ENCODE measurements at regions not wholly inside any gene's neighbourhood (a gene's known extent, or its start where the extent isn't known, plus 50 kb on each side); places are given as distances from the start of the nearest gene placed in this dataset.

DNA sequence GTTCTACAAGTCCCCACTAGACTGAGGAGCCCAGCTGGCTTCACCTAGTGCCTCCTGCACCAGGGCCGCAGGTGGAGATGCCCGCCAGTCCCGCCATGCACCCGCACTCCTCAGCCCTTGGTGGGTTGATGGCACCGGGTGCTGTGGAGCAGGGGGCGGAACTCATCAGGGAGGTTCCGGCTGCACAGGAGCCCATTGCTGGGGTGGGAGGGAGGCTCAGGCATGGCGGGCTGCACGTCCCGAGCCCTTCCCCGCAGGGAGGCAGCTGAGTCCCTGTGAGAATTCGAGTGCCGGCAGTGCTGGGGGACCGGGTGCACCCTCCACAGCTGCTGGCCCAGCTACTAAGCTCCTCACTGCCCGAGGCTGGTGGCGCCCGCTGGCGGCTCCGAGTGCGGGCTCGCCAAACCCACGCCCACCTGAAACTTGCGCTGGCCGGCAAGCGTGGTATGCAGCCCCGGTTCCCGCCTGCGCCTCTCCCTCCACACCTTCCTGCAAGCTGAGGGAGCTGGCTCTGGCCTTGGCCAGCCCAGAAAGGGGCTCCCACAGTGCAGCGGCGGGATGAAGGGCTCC lies 252.7 kb upstream of the TCF4 start:
- Mint-ChIP-seq H3K36me3 (ENCODE audit: insufficient read depth) (peaks cover 6% of the 10 kb centered on the region), H3K4me1 (ENCODE audit: low read depth) (no peaks in the 10 kb centered on the region)

DNA sequence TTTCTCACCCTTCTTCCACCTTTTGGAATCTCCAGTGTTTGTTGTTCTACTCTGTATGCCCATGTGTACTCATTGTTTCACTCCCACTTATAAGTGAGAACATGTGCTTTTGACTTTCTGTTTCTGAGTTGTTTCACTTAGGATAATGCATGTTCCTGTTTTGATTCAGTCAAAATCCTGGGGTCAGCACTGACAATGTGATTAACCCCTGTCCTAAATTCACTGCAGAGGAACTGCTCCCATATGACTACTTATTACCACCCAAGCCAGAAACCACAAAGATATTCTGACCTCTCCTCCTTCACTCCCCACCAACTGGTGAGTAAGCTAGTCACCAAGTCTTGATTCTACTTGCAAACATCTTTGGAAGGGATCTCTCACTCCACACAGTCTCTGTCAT lies 251.4 kb upstream of the TCF4 start:
- Mint-ChIP-seq H3K9me3 (ENCODE audit: low read depth) (peaks cover 4% of the 10 kb centered on the region), H3K36me3 (ENCODE audit: insufficient read depth) (peaks cover 6% of the 10 kb centered on the region), H3K27ac (no peak overlapping the region), H3K4me3 (ENCODE audit: low read depth) (no peak overlapping the region), H3K4me1 (ENCODE audit: low read depth) (no peaks in the 10 kb centered on the region), H3K27me3 (peaks cover 3% of the 10 kb centered on the region)
- TF ChIP-seq, protein P1, sequence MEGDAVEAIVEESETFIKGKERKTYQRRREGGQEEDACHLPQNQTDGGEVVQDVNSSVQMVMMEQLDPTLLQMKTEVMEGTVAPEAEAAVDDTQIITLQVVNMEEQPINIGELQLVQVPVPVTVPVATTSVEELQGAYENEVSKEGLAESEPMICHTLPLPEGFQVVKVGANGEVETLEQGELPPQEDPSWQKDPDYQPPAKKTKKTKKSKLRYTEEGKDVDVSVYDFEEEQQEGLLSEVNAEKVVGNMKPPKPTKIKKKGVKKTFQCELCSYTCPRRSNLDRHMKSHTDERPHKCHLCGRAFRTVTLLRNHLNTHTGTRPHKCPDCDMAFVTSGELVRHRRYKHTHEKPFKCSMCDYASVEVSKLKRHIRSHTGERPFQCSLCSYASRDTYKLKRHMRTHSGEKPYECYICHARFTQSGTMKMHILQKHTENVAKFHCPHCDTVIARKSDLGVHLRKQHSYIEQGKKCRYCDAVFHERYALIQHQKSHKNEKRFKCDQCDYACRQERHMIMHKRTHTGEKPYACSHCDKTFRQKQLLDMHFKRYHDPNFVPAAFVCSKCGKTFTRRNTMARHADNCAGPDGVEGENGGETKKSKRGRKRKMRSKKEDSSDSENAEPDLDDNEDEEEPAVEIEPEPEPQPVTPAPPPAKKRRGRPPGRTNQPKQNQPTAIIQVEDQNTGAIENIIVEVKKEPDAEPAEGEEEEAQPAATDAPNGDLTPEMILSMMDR (IDR thresholded peaks at IDR 0.05; ENCODE audit: unreplicated experiment), result no peak
- DNase-seq (ENCODE audit: low spot score, unreplicated experiment), result no peak

More for the DNA sequence above, 252.7 kb upstream of the TCF4 start:
- Mint-ChIP-seq H3K27me3 (peaks cover 3% of the 10 kb centered on the region), H3K27ac (no peak overlapping the region), H3K9me3 (ENCODE audit: low read depth) (peaks cover 4% of the 10 kb centered on the region), H3K4me3 (ENCODE audit: low read depth) (no peak overlapping the region)
- TF ChIP-seq, protein P1 (IDR thresholded peaks at IDR 0.05; ENCODE audit: unreplicated experiment), result no peak
- DNase-seq (ENCODE audit: low spot score, unreplicated experiment), result no peak

DNA sequence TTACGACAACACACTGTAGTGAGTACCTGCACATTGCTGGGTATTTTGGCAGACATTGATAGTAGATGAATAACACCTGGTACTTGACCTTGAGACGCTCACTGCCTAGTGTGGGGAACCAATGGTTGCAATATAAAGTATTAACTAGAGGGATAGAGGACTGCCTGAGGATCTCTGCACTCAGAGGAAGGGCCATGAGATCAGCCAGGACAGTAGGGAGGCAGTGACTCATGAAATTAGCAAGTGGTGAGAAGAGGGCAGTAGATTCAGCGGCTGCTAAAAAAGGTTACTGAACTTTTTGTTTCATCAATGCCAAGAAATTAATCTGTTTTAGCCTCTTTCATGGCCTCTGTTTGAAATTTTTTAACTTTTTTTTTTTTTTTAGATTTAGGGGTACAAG lies 250.8 kb upstream of the TCF4 start:
- TF ChIP-seq, protein P1 (IDR thresholded peaks at IDR 0.05; ENCODE audit: unreplicated experiment), result no peak
- Mint-ChIP-seq H3K9me3 (ENCODE audit: low read depth) (peaks cover 4% of the 10 kb centered on the region), H3K4me3 (ENCODE audit: low read depth) (no peak overlapping the region), H3K27ac (no peak overlapping the region), H3K4me1 (ENCODE audit: low read depth) (no peaks in the 10 kb centered on the region), H3K36me3 (ENCODE audit: insufficient read depth) (peaks cover 6% of the 10 kb centered on the region), H3K27me3 (peaks cover 3% of the 10 kb centered on the region)
- no peak for DNase-seq (ENCODE audit: low spot score, unreplicated experiment)

DNA sequence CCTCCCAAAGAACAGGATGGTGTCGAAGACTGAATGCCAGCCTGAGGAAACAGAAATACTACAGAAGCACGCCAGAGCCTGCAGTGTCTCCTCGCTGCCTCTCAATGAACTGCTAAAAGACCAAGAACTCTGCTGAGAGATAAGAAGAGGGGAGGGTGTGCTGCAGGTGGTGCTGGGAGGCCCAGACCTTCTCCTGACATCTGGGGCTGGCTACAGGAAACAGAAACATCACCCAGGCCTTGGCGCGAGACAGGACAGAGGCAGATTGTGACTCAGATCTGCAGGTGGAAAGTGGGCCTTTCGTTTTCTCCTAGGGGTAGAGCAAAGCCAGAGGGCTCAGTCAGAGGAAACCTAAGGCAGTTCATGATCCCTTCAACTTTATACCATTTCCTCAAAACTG lies 250.3 kb upstream of the TCF4 start:
- DNase-seq (ENCODE audit: low spot score, unreplicated experiment), result no peak
- H3K27me3 Mint-ChIP-seq, result peaks cover 3% of the 10 kb centered on the region
- H3K4me1 Mint-ChIP-seq (ENCODE audit: low read depth), result no peaks in the 10 kb centered on the region
- no peak overlapping the region for H3K4me3 Mint-ChIP-seq (ENCODE audit: low read depth)
- no peak overlapping the region for H3K27ac Mint-ChIP-seq
- peaks cover 6% of the 10 kb centered on the region for H3K36me3 Mint-ChIP-seq (ENCODE audit: insufficient read depth)
- TF ChIP-seq, protein P1 (IDR thresholded peaks at IDR 0.05; ENCODE audit: unreplicated experiment), result no peak
- peaks cover 4% of the 10 kb centered on the region for H3K9me3 Mint-ChIP-seq (ENCODE audit: low read depth)

DNA sequence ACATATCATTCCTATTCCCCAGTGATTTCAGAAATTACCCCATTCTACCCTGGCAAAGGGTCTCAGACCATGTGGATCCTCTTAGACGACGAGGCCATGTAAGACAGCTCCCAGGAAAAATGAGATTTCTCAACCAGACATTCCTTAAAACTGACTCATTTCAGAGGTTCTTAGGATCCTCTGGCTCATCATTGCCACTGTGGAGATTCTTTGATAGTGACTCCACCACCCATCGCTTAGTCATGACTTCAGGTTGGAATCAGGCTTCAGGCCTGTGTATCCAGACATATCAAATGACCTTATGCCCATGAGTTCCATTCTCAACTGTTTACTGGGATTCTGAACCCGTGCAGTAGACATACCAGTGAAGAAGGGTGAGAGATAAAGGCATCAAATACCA lies 245.6 kb upstream of the TCF4 start:
- H3K36me3 Mint-ChIP-seq (ENCODE audit: insufficient read depth), result no peaks in the 10 kb centered on the region
- H3K27ac Mint-ChIP-seq, result no peak overlapping the region
- no peaks in the 10 kb centered on the region for H3K4me1 Mint-ChIP-seq (ENCODE audit: low read depth)
- TF ChIP-seq, protein P1 (IDR thresholded peaks at IDR 0.05; ENCODE audit: unreplicated experiment), result no peak
- no peak overlapping the region for H3K4me3 Mint-ChIP-seq (ENCODE audit: low read depth)
- no peaks in the 10 kb centered on the region for H3K9me3 Mint-ChIP-seq (ENCODE audit: low read depth)
- no peak for DNase-seq (ENCODE audit: low spot score, unreplicated experiment)
- H3K27me3 Mint-ChIP-seq, result peaks cover 3% of the 10 kb centered on the region

Data from progenitor cell of endocrine pancreas (in vitro differentiated cells).